ENCODE measurements at regions not wholly inside any gene's neighbourhood (a gene's known extent, or its start where the extent isn't known, plus 50 kb on each side); places are given as distances from the start of the nearest gene placed in this dataset.

DNA sequence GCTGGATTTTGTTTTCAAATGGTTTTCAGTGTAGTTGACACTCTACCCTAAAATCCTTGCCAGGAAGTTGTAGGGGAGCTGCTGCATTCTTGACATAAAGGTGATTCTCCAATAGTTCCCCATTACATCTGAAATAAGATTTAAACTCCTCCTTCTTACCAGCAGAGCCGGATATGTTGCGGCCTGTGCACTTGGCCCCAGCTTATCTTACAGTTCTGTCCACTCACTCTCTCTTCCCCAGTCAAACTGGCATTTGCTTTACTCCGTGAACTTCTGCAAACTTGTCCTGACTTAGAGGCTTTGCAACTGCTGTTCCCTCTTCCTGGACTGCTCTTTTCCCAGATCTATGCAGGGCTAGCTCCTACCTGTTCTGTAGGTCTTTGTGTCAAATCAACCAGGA lies 929.5 kb downstream of the VRK1 start:
- Histone ChIP-seq H3K36me3 (ENCODE audit: control insufficient read depth, insufficient read depth, low read length) (no peaks in the 10 kb centered on the region), H3K27me3 (replicated peaks; ENCODE audit: control insufficient read depth, insufficient read depth, low read length) (no peaks in the 10 kb centered on the region), H3K4me3 (replicated peaks; ENCODE audit: low read depth, low read length) (no peak overlapping the region)
- DNase-seq (ENCODE audit: extremely low read depth, insufficient read length) = no peak
- TF ChIP-seq, protein P1, sequence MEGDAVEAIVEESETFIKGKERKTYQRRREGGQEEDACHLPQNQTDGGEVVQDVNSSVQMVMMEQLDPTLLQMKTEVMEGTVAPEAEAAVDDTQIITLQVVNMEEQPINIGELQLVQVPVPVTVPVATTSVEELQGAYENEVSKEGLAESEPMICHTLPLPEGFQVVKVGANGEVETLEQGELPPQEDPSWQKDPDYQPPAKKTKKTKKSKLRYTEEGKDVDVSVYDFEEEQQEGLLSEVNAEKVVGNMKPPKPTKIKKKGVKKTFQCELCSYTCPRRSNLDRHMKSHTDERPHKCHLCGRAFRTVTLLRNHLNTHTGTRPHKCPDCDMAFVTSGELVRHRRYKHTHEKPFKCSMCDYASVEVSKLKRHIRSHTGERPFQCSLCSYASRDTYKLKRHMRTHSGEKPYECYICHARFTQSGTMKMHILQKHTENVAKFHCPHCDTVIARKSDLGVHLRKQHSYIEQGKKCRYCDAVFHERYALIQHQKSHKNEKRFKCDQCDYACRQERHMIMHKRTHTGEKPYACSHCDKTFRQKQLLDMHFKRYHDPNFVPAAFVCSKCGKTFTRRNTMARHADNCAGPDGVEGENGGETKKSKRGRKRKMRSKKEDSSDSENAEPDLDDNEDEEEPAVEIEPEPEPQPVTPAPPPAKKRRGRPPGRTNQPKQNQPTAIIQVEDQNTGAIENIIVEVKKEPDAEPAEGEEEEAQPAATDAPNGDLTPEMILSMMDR (IDR thresholded peaks at IDR 0.05; ENCODE audit: insufficient read depth, low read length, poor library complexity, severe bottlenecking) = no peak

DNA sequence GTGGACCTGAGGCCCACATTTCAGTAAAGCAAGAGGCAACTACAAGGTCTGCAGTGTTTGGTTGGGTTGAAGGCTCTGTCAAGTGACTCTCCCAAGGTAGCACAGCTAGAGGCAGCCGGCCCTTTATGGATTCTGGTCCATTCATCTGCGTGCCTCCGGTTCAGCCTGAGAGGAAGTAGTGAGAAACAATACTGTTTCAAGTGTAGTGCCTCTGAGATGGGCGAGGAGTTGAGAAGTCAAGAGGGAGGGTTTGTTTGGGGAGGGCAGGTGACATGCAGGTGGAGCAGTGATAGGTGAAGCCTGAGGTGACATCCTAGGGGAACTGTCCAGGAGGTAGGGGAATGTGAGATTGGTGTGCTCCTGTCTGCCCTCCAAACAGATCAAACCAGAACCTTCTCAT lies 933.5 kb downstream of the VRK1 start:
- no peaks in the 10 kb centered on the region for H3K27me3 ChIP-seq (replicated peaks; ENCODE audit: control insufficient read depth, insufficient read depth, low read length)
- TF ChIP-seq, protein P1 (IDR thresholded peaks at IDR 0.05; ENCODE audit: insufficient read depth, low read length, poor library complexity, severe bottlenecking) = no peak
- no peak for DNase-seq (ENCODE audit: extremely low read depth, insufficient read length)
- H3K4me3 ChIP-seq (replicated peaks; ENCODE audit: low read depth, low read length) = no peak overlapping the region
- no peaks in the 10 kb centered on the region for H3K36me3 ChIP-seq (ENCODE audit: control insufficient read depth, insufficient read depth, low read length)

DNA sequence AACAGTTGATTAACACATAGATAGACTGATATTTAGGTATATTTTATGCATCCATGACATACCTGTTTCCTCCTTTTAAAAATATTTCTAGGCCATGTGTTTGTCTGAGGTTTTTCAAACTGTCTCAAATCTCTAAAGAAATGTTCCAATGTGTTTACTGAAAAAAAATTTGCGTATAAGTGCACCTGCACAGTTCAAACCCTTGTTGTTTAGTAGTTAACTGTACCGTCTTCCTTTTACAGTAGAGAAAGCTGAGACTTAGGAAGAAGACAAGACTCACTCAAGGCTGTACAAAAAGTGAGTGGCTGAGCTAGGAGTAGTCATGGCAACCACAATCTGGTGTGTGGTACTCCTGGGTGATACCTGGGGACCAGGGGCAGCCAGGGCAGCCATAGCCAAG lies 934.6 kb downstream of the VRK1 start:
- Histone ChIP-seq H3K27me3 (replicated peaks; ENCODE audit: control insufficient read depth, insufficient read depth, low read length) (no peaks in the 10 kb centered on the region), H3K4me3 (replicated peaks; ENCODE audit: low read depth, low read length) (no peak overlapping the region), H3K36me3 (ENCODE audit: control insufficient read depth, insufficient read depth, low read length) (no peaks in the 10 kb centered on the region)
- DNase-seq (ENCODE audit: extremely low read depth, insufficient read length) = no peak
- TF ChIP-seq, protein P1 (IDR thresholded peaks at IDR 0.05; ENCODE audit: insufficient read depth, low read length, poor library complexity, severe bottlenecking) = no peak

DNA sequence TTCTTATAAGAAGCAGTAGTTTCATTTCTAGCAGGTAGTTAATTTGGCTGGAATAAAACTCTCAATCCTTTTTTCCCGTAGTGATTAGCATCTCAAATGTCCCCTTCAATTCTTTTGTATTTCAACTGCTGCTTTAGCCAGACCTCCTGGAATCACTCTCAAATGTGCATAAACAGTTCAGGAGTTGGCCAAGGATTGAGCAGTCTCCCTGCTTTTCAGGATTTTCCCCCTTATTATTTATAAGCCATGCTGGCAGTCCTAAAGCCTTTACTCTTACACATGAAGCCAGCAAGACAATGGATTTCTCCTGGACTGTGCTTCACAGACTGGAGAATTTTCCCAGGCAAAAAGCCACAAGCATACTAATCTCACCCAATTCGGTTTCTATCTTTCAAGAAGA lies 950.1 kb downstream of the VRK1 start:
- Histone ChIP-seq H3K36me3 (ENCODE audit: control insufficient read depth, insufficient read depth, low read length) (no peaks in the 10 kb centered on the region), H3K4me3 (replicated peaks; ENCODE audit: low read depth, low read length) (no peak overlapping the region), H3K27me3 (replicated peaks; ENCODE audit: control insufficient read depth, insufficient read depth, low read length) (no peaks in the 10 kb centered on the region)
- TF ChIP-seq, protein P1 (IDR thresholded peaks at IDR 0.05; ENCODE audit: insufficient read depth, low read length, poor library complexity, severe bottlenecking) = no peak
- DNase-seq (ENCODE audit: extremely low read depth, insufficient read length) = no peak

DNA sequence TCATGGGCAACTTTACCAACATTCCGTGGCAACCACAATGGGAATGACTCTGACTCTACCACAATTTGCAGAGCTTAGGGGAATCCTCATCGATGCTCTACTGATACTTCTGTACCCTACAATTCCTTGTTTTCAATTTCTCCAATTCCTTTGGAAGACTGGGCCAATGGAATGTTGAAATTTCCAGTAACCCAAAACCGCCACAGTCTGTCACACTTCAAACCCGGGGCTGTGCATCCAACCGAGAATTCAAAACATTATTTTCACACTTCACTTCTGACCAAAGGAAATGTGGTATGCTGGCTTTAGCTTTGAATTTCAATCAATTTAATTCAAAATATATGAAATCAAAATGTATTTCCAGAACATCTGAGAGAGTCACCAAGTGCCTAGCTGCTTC lies 951.4 kb downstream of the VRK1 start:
- TF ChIP-seq, protein P1 (IDR thresholded peaks at IDR 0.05; ENCODE audit: insufficient read depth, low read length, poor library complexity, severe bottlenecking) = no peak
- no peak for DNase-seq (ENCODE audit: extremely low read depth, insufficient read length)
- H3K27me3 ChIP-seq (replicated peaks; ENCODE audit: control insufficient read depth, insufficient read depth, low read length) = no peaks in the 10 kb centered on the region

DNA sequence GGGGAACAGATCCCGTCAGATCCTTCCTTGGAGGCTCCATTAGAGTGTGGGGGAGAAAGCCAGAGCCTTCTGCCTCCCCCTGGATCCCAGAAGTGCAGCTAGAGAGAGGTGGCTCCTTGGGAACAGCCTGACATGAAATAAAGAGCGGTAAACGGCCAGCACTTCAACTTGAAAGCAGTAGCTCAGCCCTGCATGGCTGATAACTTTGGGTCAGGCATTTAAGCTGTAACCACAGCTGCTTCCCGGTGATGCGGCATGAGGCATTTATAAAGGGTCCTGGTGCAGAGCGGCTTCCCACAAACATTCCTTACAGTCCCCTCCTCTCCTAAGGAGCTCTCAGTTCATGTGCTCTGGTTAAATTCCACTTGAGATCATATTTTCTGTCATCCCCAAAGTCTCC lies 960.3 kb downstream of the VRK1 start:
- no peak for DNase-seq (ENCODE audit: extremely low read depth, insufficient read length)
- H3K4me3 ChIP-seq (replicated peaks; ENCODE audit: low read depth, low read length) = no peak overlapping the region
- H3K36me3 ChIP-seq (ENCODE audit: control insufficient read depth, insufficient read depth, low read length) = no peaks in the 10 kb centered on the region
- no peaks in the 10 kb centered on the region for H3K27me3 ChIP-seq (replicated peaks; ENCODE audit: control insufficient read depth, insufficient read depth, low read length)
- TF ChIP-seq, protein P1 (IDR thresholded peaks at IDR 0.05; ENCODE audit: insufficient read depth, low read length, poor library complexity, severe bottlenecking) = no peak

More for the DNA sequence above, 951.4 kb downstream of the VRK1 start:
- Histone ChIP-seq H3K36me3 (ENCODE audit: control insufficient read depth, insufficient read depth, low read length) (no peaks in the 10 kb centered on the region), H3K4me3 (replicated peaks; ENCODE audit: low read depth, low read length) (no peak overlapping the region)

All from GM06990 (cell line).